Activated CD8-positive, alpha-beta T cell treated with anti-CD3 and anti-CD28 coated beads for 36 hours (primary cell): ENCODE measurements at regions not wholly inside any gene's neighbourhood (a gene's known extent, or its start where the extent isn't known, plus 50 kb on each side); places are given as distances from the start of the nearest gene placed in this dataset.

Experiments used
- ATAC-seq: fragments of 200-7000 bp; cut with Tn5 transposase; one replicate; pipeline ENCODE4 v1.10.0; 2021; ENCODE audit warnings: mild to moderate bottlenecking, moderate library complexity
- CTCF ChIA-PET: fragments of 350-600 bp; sonication (Branson Sonifier 250); formaldehyde crosslinking; loops from one replicate; lab custom pipeline; 2021; ENCODE audit warnings: antibody characterized with exemption; lab: Charles Lee
- POLR2A ChIA-PET: fragments of 350-600 bp; sonication (Branson Sonifier 250); formaldehyde crosslinking; loops from one replicate; lab custom pipeline; 2021; ENCODE audit warnings: antibody characterized with exemption; lab: Charles Lee
- DNase-seq: peaks from one replicate; pipeline ENCODE4 v3.0.0-alpha.2; 2020
- H3K27ac Mint-ChIP-seq: one replicate; pipeline ENCODE4 v1.8.0; 2021; ENCODE audit warnings: mild to moderate bottlenecking, mixed read lengths
- H3K27me3 Mint-ChIP-seq: one replicate; pipeline ENCODE4 v1.8.0; 2021; ENCODE audit warnings: mixed read lengths
- H3K36me3 Mint-ChIP-seq: one replicate; pipeline ENCODE4 v1.8.0; 2021; ENCODE audit warnings: low read depth, mixed read lengths
- H3K4me1 Mint-ChIP-seq: one replicate; pipeline ENCODE4 v1.8.0; 2021; ENCODE audit warnings: low read depth, mixed read lengths
- H3K4me3 Mint-ChIP-seq: one replicate; pipeline ENCODE4 v1.8.0; 2021; ENCODE audit warnings: mild to moderate bottlenecking, moderate library complexity, mixed read lengths
- H3K9me3 Mint-ChIP-seq: one replicate; pipeline ENCODE4 v1.8.0; 2021; ENCODE audit warnings: mixed read lengths
- CTCF ChIP-seq: fragments of 200-600 bp; IDR thresholded peaks from one replicate; pipeline ENCODE4 v1.8.0; 2022; ENCODE audit warnings: antibody characterized with exemption, mild to moderate bottlenecking
- intact Hi-C: fragments of 100-400 bp; cut with micrococcal nuclease; formaldehyde crosslinking; loops from one replicate; pipeline ENCODE4 v1.10.0; 2022

GRCh38 chr1:36625935-36626310, 143.2 kb upstream of the CSF3R start:
- H3K4me3 Mint-ChIP-seq: no peak overlapping the region
- H3K27ac Mint-ChIP-seq: no peak overlapping the region
- ChIA-PET CTCF (no interaction called here), POLR2A (no interaction called here)
- DNase-seq (no peak), ATAC-seq (no peak)
- peaks cover 2% of the 10 kb centered on the region for H3K4me1 Mint-ChIP-seq
- intact Hi-C loops: no loop called here
- H3K36me3 Mint-ChIP-seq: no peaks in the 10 kb centered on the region
- no peaks in the 10 kb centered on the region for H3K9me3 Mint-ChIP-seq
- TF ChIP-seq CTCF: no peak
- H3K27me3 Mint-ChIP-seq: peaks cover 2% of the 10 kb centered on the region

- CTCF ChIA-PET: no interaction called here
- Mint-ChIP-seq H3K4me1 (peaks cover 2% of the 10 kb centered on the region), H3K4me3 (no peak overlapping the region), H3K27me3 (peaks cover 2% of the 10 kb centered on the region), H3K27ac (no peak overlapping the region), H3K9me3 (no peaks in the 10 kb centered on the region), H3K36me3 (no peaks in the 10 kb centered on the region)
- no peak for TF ChIP-seq CTCF
- DNase-seq (no peak), ATAC-seq (no peak)
- POLR2A ChIA-PET: no interaction called here
- intact Hi-C loops: no loop called here
Measured at GRCh38 chr1:36625253-36625934, 142.7 kb upstream of the CSF3R start.

GRCh38 chr1:36624466-36624865, 141.8 kb upstream of the CSF3R start:
- H3K4me3 Mint-ChIP-seq: no peak overlapping the region
- DNase-seq (no peak), ATAC-seq (no peak)
- no peaks in the 10 kb centered on the region for H3K9me3 Mint-ChIP-seq
- CTCF ChIA-PET: no interaction called here
- no peak overlapping the region for H3K27ac Mint-ChIP-seq
- TF ChIP-seq CTCF: no peak
- H3K36me3 Mint-ChIP-seq: no peaks in the 10 kb centered on the region
- POLR2A ChIA-PET: no interaction called here
- H3K4me1 Mint-ChIP-seq: peaks cover 2% of the 10 kb centered on the region
- intact Hi-C loops: no loop called here
- H3K27me3 Mint-ChIP-seq: peaks cover 2% of the 10 kb centered on the region

GRCh38 chr1:36622741-36623648, 140.3 kb upstream of the CSF3R start:
- Mint-ChIP-seq H3K4me3 (no peak overlapping the region), H3K27ac (no peak overlapping the region), H3K27me3 (peaks cover 2% of the 10 kb centered on the region), H3K36me3 (no peaks in the 10 kb centered on the region), H3K4me1 (peaks cover 2% of the 10 kb centered on the region), H3K9me3 (no peaks in the 10 kb centered on the region)
- ATAC-seq (no peak), DNase-seq (no peak)
- ChIA-PET POLR2A (interaction anchor here (0.6 kb wide), 1 partner anchor 479 kb away, joined by 3 read pairs; no protein-coding TSS in a partner anchor), CTCF (no interaction called here)
- intact Hi-C loops: no loop called here
- TF ChIP-seq CTCF: no peak

- intact Hi-C loops: no loop called here
- no peak for DNase-seq
- no peak for ATAC-seq
- Mint-ChIP-seq H3K4me3 (no peak overlapping the region), H3K27me3 (peaks cover 2% of the 10 kb centered on the region), H3K9me3 (no peaks in the 10 kb centered on the region), H3K27ac (no peak overlapping the region), H3K36me3 (no peaks in the 10 kb centered on the region), H3K4me1 (peaks cover 2% of the 10 kb centered on the region)
- POLR2A ChIA-PET: no interaction called here
- CTCF ChIA-PET: no interaction called here
- no peak for TF ChIP-seq CTCF
Measured at GRCh38 chr1:36621531-36621930, 138.8 kb upstream of the CSF3R start.
